Activated naive CD8-positive, alpha-beta T cell treated with anti-CD3 and anti-CD28 coated beads, Interleukin-2, amount 10 ng/mL, durations not matched to agents 7 days and 5 days (primary cell): ENCODE measurements at regions not wholly inside any gene's neighbourhood (a gene's known extent, or its start where the extent isn't known, plus 50 kb on each side); places are given as distances from the start of the nearest gene placed in this dataset.
"Not testable (repeated sequence)": the region's sequence is repeated elsewhere in the genome, so short reads cannot be mapped to it uniquely, and the experiment has no call there.

Experiments used
- ATAC-seq: fragments of 150-1000 bp; cut with Tn5 transposase; one replicate; pipeline ENCODE4 v1.10.0; 2021; ENCODE audit warnings: low read depth, moderate library complexity
- POLR2A ChIA-PET: fragments of 350-600 bp; sonication (Branson Sonifier 250); formaldehyde crosslinking; loops from one replicate; lab custom pipeline; 2021; ENCODE audit warnings: antibody characterized with exemption; lab: Charles Lee
- DNase-seq: peaks from one replicate; pipeline ENCODE4 v3.0.0; 2021
- H3K27ac Mint-ChIP-seq: one replicate; pipeline ENCODE4 v1.8.0; 2022; ENCODE audit warnings: mild to moderate bottlenecking, mixed read lengths
- H3K27me3 Mint-ChIP-seq: one replicate; pipeline ENCODE4 v1.8.0; 2022; ENCODE audit warnings: mild to moderate bottlenecking, moderate library complexity, mixed read lengths
- H3K36me3 Mint-ChIP-seq: one replicate; pipeline ENCODE4 v1.8.0; 2021; ENCODE audit warnings: mild to moderate bottlenecking, mixed read lengths
- H3K4me1 Mint-ChIP-seq: one replicate; pipeline ENCODE4 v1.8.0; 2021; ENCODE audit warnings: mixed read lengths
- H3K4me3 Mint-ChIP-seq: one replicate; pipeline ENCODE4 v1.8.0; 2022; ENCODE audit warnings: mild to moderate bottlenecking, moderate library complexity, mixed read lengths
- H3K9me3 Mint-ChIP-seq: one replicate; pipeline ENCODE4 v1.8.0; 2021; ENCODE audit warnings: mixed read lengths

- H3K4me1 Mint-ChIP-seq, ATAC-seq, H3K27me3 Mint-ChIP-seq, H3K9me3 Mint-ChIP-seq, H3K4me3 Mint-ChIP-seq, H3K27ac Mint-ChIP-seq, H3K36me3 Mint-ChIP-seq, POLR2A ChIA-PET: not testable (repeated sequence)
- DNase-seq = peak; percentile 70
These were observed 80.6 kb upstream of the PLEKHG4B start for GRCh38 chr5:11392-11791.

GRCh38 chr5:11898-12297 is 80.1 kb upstream of the PLEKHG4B start:
- H3K4me1 Mint-ChIP-seq = no peaks in the 10 kb centered on the region
- no peak overlapping the region for H3K4me3 Mint-ChIP-seq
- POLR2A ChIA-PET = no interaction called here
- peaks cover 9% of the 10 kb centered on the region for H3K27me3 Mint-ChIP-seq
- no peaks in the 10 kb centered on the region for H3K36me3 Mint-ChIP-seq
- no peaks in the 10 kb centered on the region for H3K9me3 Mint-ChIP-seq
- H3K27ac Mint-ChIP-seq = no peak overlapping the region
- no peak for DNase-seq
- ATAC-seq = no peak

- Mint-ChIP-seq H3K36me3 (no peaks in the 10 kb centered on the region), H3K9me3 (no peaks in the 10 kb centered on the region), H3K4me3 (no peak overlapping the region), H3K27ac (no peak overlapping the region), H3K27me3 (peaks cover 9% of the 10 kb centered on the region), H3K4me1 (no peaks in the 10 kb centered on the region)
- ATAC-seq (no peak), DNase-seq (no peak)
- POLR2A ChIA-PET = no interaction called here
These were observed 78.7 kb upstream of the PLEKHG4B start for GRCh38 chr5:13234-13633.

GRCh38 chr5:14676-15075 is 77.3 kb upstream of the PLEKHG4B start:
- H3K4me3 Mint-ChIP-seq, H3K27ac Mint-ChIP-seq, H3K27me3 Mint-ChIP-seq, POLR2A ChIA-PET, H3K9me3 Mint-ChIP-seq, H3K4me1 Mint-ChIP-seq, H3K36me3 Mint-ChIP-seq, ATAC-seq, DNase-seq: not testable (repeated sequence)

GRCh38 chr5:20276-20675 is 71.7 kb upstream of the PLEKHG4B start:
- ATAC-seq, DNase-seq, H3K9me3 Mint-ChIP-seq, H3K36me3 Mint-ChIP-seq, POLR2A ChIA-PET, H3K4me1 Mint-ChIP-seq, H3K4me3 Mint-ChIP-seq, H3K27ac Mint-ChIP-seq: not testable (repeated sequence)
- peaks cover 30% of the 10 kb centered on the region for H3K27me3 Mint-ChIP-seq

GRCh38 chr5:21654-22233 is 70.2 kb upstream of the PLEKHG4B start:
- POLR2A ChIA-PET = no interaction called here
- no peaks in the 10 kb centered on the region for H3K4me1 Mint-ChIP-seq
- no peaks in the 10 kb centered on the region for H3K36me3 Mint-ChIP-seq
- DNase-seq (no peak), ATAC-seq (no peak)
- no peaks in the 10 kb centered on the region for H3K9me3 Mint-ChIP-seq
- H3K27ac Mint-ChIP-seq = no peak overlapping the region
- H3K4me3 Mint-ChIP-seq = no peak overlapping the region
- H3K27me3 Mint-ChIP-seq = peaks cover 22% of the 10 kb centered on the region

- H3K27me3 Mint-ChIP-seq = peaks cover 20% of the 10 kb centered on the region
- ATAC-seq, DNase-seq, H3K4me1 Mint-ChIP-seq, POLR2A ChIA-PET, H3K4me3 Mint-ChIP-seq, H3K36me3 Mint-ChIP-seq, H3K27ac Mint-ChIP-seq, H3K9me3 Mint-ChIP-seq: not testable (repeated sequence)
These were observed 68.1 kb upstream of the PLEKHG4B start for GRCh38 chr5:23907-24306.

- peaks cover 20% of the 10 kb centered on the region for H3K27me3 Mint-ChIP-seq
- H3K27ac Mint-ChIP-seq = not testable (repeated sequence)
These were observed 66.9 kb upstream of the PLEKHG4B start for GRCh38 chr5:25067-25466.

GRCh38 chr5:30131-30530 is 61.8 kb upstream of the PLEKHG4B start:
- Mint-ChIP-seq H3K4me3 (no peak overlapping the region), H3K27ac (no peak overlapping the region), H3K9me3 (peaks cover 7% of the 10 kb centered on the region), H3K27me3 (peaks cover 15% of the 10 kb centered on the region), H3K4me1 (peaks cover 2% of the 10 kb centered on the region), H3K36me3 (no peaks in the 10 kb centered on the region)
- no peak for DNase-seq
- POLR2A ChIA-PET = no interaction called here
- no peak for ATAC-seq

More at GRCh38 chr5:25067-25466, 66.9 kb upstream of the PLEKHG4B start:
- H3K4me3 Mint-ChIP-seq, H3K9me3 Mint-ChIP-seq, ATAC-seq, H3K36me3 Mint-ChIP-seq, DNase-seq, H3K4me1 Mint-ChIP-seq, POLR2A ChIA-PET: not testable (repeated sequence)

GRCh38 chr5:30556-30955 is 61.4 kb upstream of the PLEKHG4B start:
- ATAC-seq = not testable (repeated sequence)
- peaks cover 15% of the 10 kb centered on the region for H3K27me3 Mint-ChIP-seq

GRCh38 chr5:32165-32564 is 59.8 kb upstream of the PLEKHG4B start:
- H3K27me3 Mint-ChIP-seq = peaks cover 15% of the 10 kb centered on the region
- no peak overlapping the region for H3K27ac Mint-ChIP-seq
- no peak for DNase-seq
- POLR2A ChIA-PET = no interaction called here
- no peaks in the 10 kb centered on the region for H3K36me3 Mint-ChIP-seq
- H3K4me3 Mint-ChIP-seq = no peak overlapping the region
- no peak for ATAC-seq
- peaks cover 7% of the 10 kb centered on the region for H3K9me3 Mint-ChIP-seq
- peaks cover 2% of the 10 kb centered on the region for H3K4me1 Mint-ChIP-seq

More at GRCh38 chr5:30556-30955, 61.4 kb upstream of the PLEKHG4B start:
- H3K4me3 Mint-ChIP-seq, H3K4me1 Mint-ChIP-seq, H3K9me3 Mint-ChIP-seq, DNase-seq, H3K36me3 Mint-ChIP-seq, H3K27ac Mint-ChIP-seq, POLR2A ChIA-PET: not testable (repeated sequence)

GRCh38 chr5:35521-35920 is 56.4 kb upstream of the PLEKHG4B start:
- ATAC-seq, H3K36me3 Mint-ChIP-seq, DNase-seq, H3K4me1 Mint-ChIP-seq, H3K9me3 Mint-ChIP-seq, H3K27ac Mint-ChIP-seq, POLR2A ChIA-PET, H3K4me3 Mint-ChIP-seq: not testable (repeated sequence)
- H3K27me3 Mint-ChIP-seq = peaks cover 24% of the 10 kb centered on the region

- H3K9me3 Mint-ChIP-seq, H3K27ac Mint-ChIP-seq, POLR2A ChIA-PET, H3K4me3 Mint-ChIP-seq, ATAC-seq, DNase-seq, H3K4me1 Mint-ChIP-seq, H3K36me3 Mint-ChIP-seq: not testable (repeated sequence)
- H3K27me3 Mint-ChIP-seq = peaks cover 21% of the 10 kb centered on the region
These were observed 54.8 kb upstream of the PLEKHG4B start for GRCh38 chr5:37207-37606.

- Mint-ChIP-seq H3K27me3 (peaks cover 16% of the 10 kb centered on the region), H3K4me3 (no peak overlapping the region), H3K4me1 (no peaks in the 10 kb centered on the region), H3K36me3 (no peaks in the 10 kb centered on the region), H3K9me3 (no peaks in the 10 kb centered on the region), H3K27ac (no peak overlapping the region)
- ATAC-seq = no peak
- no peak for DNase-seq
- POLR2A ChIA-PET = no interaction called here
These were observed 51.9 kb upstream of the PLEKHG4B start for GRCh38 chr5:39979-40583.
